GM23248 (cell line): ENCODE measurements at regions not wholly inside any gene's neighbourhood (a gene's known extent, or its start where the extent isn't known, plus 50 kb on each side); places are given as distances from the start of the nearest gene placed in this dataset.
A peak's percentile ranks its signal among the peaks of the same experiment; 100 is the strongest.

Source experiments
- DNase-seq: peaks from one replicate; pipeline ENCODE4 v3.0.0-alpha.2; 2015
- H2AFZ ChIP-seq: fragments of 200-600 bp; sonication (generic); 2 replicates; pipeline ENCODE4 v1.6.1; 2016; ENCODE audit warnings: antibody characterized with exemption
- H3F3A ChIP-seq: fragments of 200-600 bp; sonication (generic); 2 replicates; pipeline ENCODE4 v1.6.1; 2016; ENCODE audit warnings: mild to moderate bottlenecking, antibody characterized with exemption, mixed run types; ENCODE audit not compliant: insufficient read depth
- H3K27ac ChIP-seq: fragments of 200-600 bp; sonication (generic); 2 replicates; pipeline ENCODE4 v1.5.1; 2016; ENCODE audit warnings: mild to moderate bottlenecking
- H3K27me3 ChIP-seq: fragments of 200-600 bp; sonication (generic); replicated peaks from 2 replicates; pipeline ENCODE4 v1.6.1; 2016; ENCODE audit warnings: mild to moderate bottlenecking; ENCODE audit not compliant: insufficient read depth
- H3K36me3 ChIP-seq: fragments of 200-600 bp; sonication (generic); 2 replicates; pipeline ENCODE4 v1.6.1; 2016; ENCODE audit warnings: low read depth, mild to moderate bottlenecking
- H3K4me1 ChIP-seq: fragments of 200-600 bp; sonication (generic); 2 replicates; pipeline ENCODE4 v1.6.1; 2016; ENCODE audit warnings: mild to moderate bottlenecking; ENCODE audit not compliant: insufficient read depth
- H3K4me2 ChIP-seq: fragments of 200-600 bp; sonication (generic); one replicate; pipeline ENCODE4 v1.6.1; 2016; ENCODE audit warnings: mild to moderate bottlenecking; ENCODE audit not compliant: unreplicated experiment
- H3K4me3 ChIP-seq: fragments of 200-600 bp; sonication (generic); 2 replicates; pipeline ENCODE4 v1.5.1; 2016; ENCODE audit warnings: mild to moderate bottlenecking
- H3K79me2 ChIP-seq: fragments of 200-600 bp; sonication (generic); 2 replicates; pipeline ENCODE4 v1.6.1; 2016; ENCODE audit warnings: mild to moderate bottlenecking; ENCODE audit not compliant: insufficient read depth
- H3K9ac ChIP-seq: fragments of 200-600 bp; sonication (generic); 2 replicates; pipeline ENCODE4 v1.6.1; 2016; ENCODE audit warnings: mild to moderate bottlenecking
- H3K9me2 ChIP-seq: fragments of 200-600 bp; sonication (generic); 2 replicates; pipeline ENCODE4 v1.6.1; 2016; ENCODE audit warnings: mixed run types, mild to moderate bottlenecking, moderate library complexity; ENCODE audit not compliant: insufficient read depth
- H3K9me3 ChIP-seq: fragments of 200-600 bp; sonication (generic); one replicate; pipeline ENCODE4 v1.6.1; 2017; ENCODE audit warnings: low read depth
- H4K20me1 ChIP-seq: fragments of 200-600 bp; sonication (generic); 2 replicates; pipeline ENCODE4 v1.6.0; 2016; ENCODE audit not compliant: insufficient read depth
- EZH2 ChIP-seq: fragments of 200-600 bp; sonication (generic); IDR thresholded peaks from 2 replicates; pipeline ENCODE4 v1.6.1; 2018; ENCODE audit warnings: antibody characterized with exemption, mild to moderate bottlenecking; ENCODE audit not compliant: insufficient read depth, poor library complexity, severe bottlenecking
- EZH2phosphoT487 ChIP-seq: fragments of 200-600 bp; sonication (generic); IDR thresholded peaks from 2 replicates; pipeline ENCODE4 v1.6.1; 2018; ENCODE audit warnings: antibody characterized with exemption, moderate library complexity, mild to moderate bottlenecking, low read depth; ENCODE audit not compliant: insufficient read depth
- WGBS, 2 experiments: methylation state at CpG; one replicate each; pipeline ENCODE4 v1.1.6; 2015 to 2017; ENCODE audit warnings: low lambda C conversion rate in 2 of 2, low coverage in 1 of 2; ENCODE audit errors: missing lambda C conversion rate in 2 of 2; 5-methylcytosine and 5-hydroxymethylcytosine counted together
- in situ Hi-C: fragments of 300-500 bp; cut with MboI; formaldehyde crosslinking; loops from 2 replicates; pipeline ENCODE4 v1.15.0; 2020

GRCh38 chr3:30426293-30426993, 180.0 kb upstream of the TGFBR2 start:
- Histone ChIP-seq H4K20me1 (no peaks in the 10 kb centered on the region), H3K9me2 (peaks cover 3% of the 10 kb centered on the region; the same call in 1 of the 2 replicates), H3K27ac (peak overlapping the region; percentile 34), H3K36me3 (no peaks in the 10 kb centered on the region), H3K79me2 (no peaks in the 10 kb centered on the region), H3K9me3 (no peaks in the 10 kb centered on the region), H3K4me3 (no peak overlapping the region), H2AFZ (peak overlapping the region; percentile 39), H3K4me2 (peak overlapping the region; percentile 31), H3K4me1 (peaks cover 37% of the 10 kb centered on the region), H3K27me3 (no peaks in the 10 kb centered on the region), H3K9ac (no peak overlapping the region), H3F3A (peaks cover 35% of the 10 kb centered on the region; the same call in 1 of the 2 replicates)
- DNase-seq = peak; percentile 82
- WGBS, 2 experiments = 6 to 9% methylated on average over 3 of the region's 3 CpGs
- in situ Hi-C loops = no loop called here
- TF ChIP-seq EZH2phosphoT487 (no peak), EZH2 (no peak)

GRCh38 chr3:30428251-30428650, 178.2 kb upstream of the TGFBR2 start:
- Histone ChIP-seq H3F3A (peaks cover 29% of the 10 kb centered on the region; the same call in 1 of the 2 replicates), H3K4me3 (no peak overlapping the region), H3K4me2 (peak overlapping the region; percentile 40), H3K9me3 (no peaks in the 10 kb centered on the region), H3K4me1 (peaks cover 30% of the 10 kb centered on the region), H3K9me2 (no peaks in the 10 kb centered on the region), H2AFZ (no peak overlapping the region), H3K9ac (no peak overlapping the region), H4K20me1 (no peaks in the 10 kb centered on the region), H3K79me2 (no peaks in the 10 kb centered on the region), H3K36me3 (no peaks in the 10 kb centered on the region), H3K27ac (peak overlapping the region; percentile 7), H3K27me3 (no peaks in the 10 kb centered on the region)
- DNase-seq = peak; percentile 68
- in situ Hi-C loops = no loop called here
- TF ChIP-seq EZH2 = no peak
- TF ChIP-seq EZH2phosphoT487 = no peak

GRCh38 chr3:30435861-30436331, 170.5 kb upstream of the TGFBR2 start:
- H3K4me1 ChIP-seq = peaks cover 37% of the 10 kb centered on the region
- peak overlapping the region; percentile 18; the same call in 1 of the 2 replicates for H3K27ac ChIP-seq
- H3K9me2 ChIP-seq = no peaks in the 10 kb centered on the region
- peak overlapping the region; percentile 66 for H3K9ac ChIP-seq
- peak overlapping the region; percentile 89 for H3K4me2 ChIP-seq
- in situ Hi-C loops = no loop called here
- H2AFZ ChIP-seq = peak overlapping the region; percentile 87
- peak overlapping the region; percentile 63 for H3K4me3 ChIP-seq
- 7 to 8% methylated on average over 7 of the region's 7 CpGs for WGBS, 2 experiments
- no peaks in the 10 kb centered on the region for H3K9me3 ChIP-seq
- DNase-seq = peak; percentile 53
- H4K20me1 ChIP-seq = no peaks in the 10 kb centered on the region
- TF ChIP-seq EZH2phosphoT487 (no peak), EZH2 (no peak)
- H3K79me2 ChIP-seq = no peaks in the 10 kb centered on the region
- no peaks in the 10 kb centered on the region for H3K36me3 ChIP-seq
- H3K27me3 ChIP-seq = no peaks in the 10 kb centered on the region
- H3F3A ChIP-seq = peaks cover 19% of the 10 kb centered on the region

GRCh38 chr3:30437171-30437601, 169.2 kb upstream of the TGFBR2 start:
- no peaks in the 10 kb centered on the region for H3K9me2 ChIP-seq
- H3K36me3 ChIP-seq = no peaks in the 10 kb centered on the region
- H3K27me3 ChIP-seq = no peaks in the 10 kb centered on the region
- no peak overlapping the region for H3K4me3 ChIP-seq
- H3K9ac ChIP-seq = no peak overlapping the region
- peaks cover 19% of the 10 kb centered on the region for H3F3A ChIP-seq
- peak; percentile 78 for DNase-seq
- in situ Hi-C loops = no loop called here
- peaks cover 37% of the 10 kb centered on the region for H3K4me1 ChIP-seq
- TF ChIP-seq EZH2phosphoT487 (no peak), EZH2 (no peak)
- H3K9me3 ChIP-seq = no peaks in the 10 kb centered on the region
- H3K79me2 ChIP-seq = no peaks in the 10 kb centered on the region
- WGBS, 2 experiments = 43 to 56% methylated on average over 4 of the region's 4 CpGs
- H3K27ac ChIP-seq = no peak overlapping the region
- H2AFZ ChIP-seq = peak overlapping the region; percentile 43
- H3K4me2 ChIP-seq = peak overlapping the region; percentile 30
- H4K20me1 ChIP-seq = no peaks in the 10 kb centered on the region
